WTC11 (cell line): ENCODE measurements at regions not wholly inside any gene's neighbourhood (a gene's known extent, or its start where the extent isn't known, plus 50 kb on each side); places are given as distances from the start of the nearest gene placed in this dataset.

Source experiments
- ATAC-seq: fragments of 200-7000 bp; cut with Tn5 transposase; 2 replicates; pipeline ENCODE4 v1.10.0; 2021; ENCODE audit warnings: mild to moderate bottlenecking, moderate library complexity
- CTCF ChIA-PET: fragments of 300-600 bp; sonication (Branson Sonifier 250); formaldehyde crosslinking; loops from one replicate; lab custom pipeline; 2021; ENCODE audit warnings: antibody characterized with exemption; lab: Charles Lee
- POLR2A ChIA-PET: fragments of 350-600 bp; sonication (Branson Sonifier 250); formaldehyde crosslinking; loops from one replicate; lab custom pipeline; 2021; ENCODE audit warnings: antibody characterized with exemption; lab: Charles Lee
- DNase-seq: peaks from one replicate; pipeline ENCODE4 v3.0.0; 2021; ENCODE audit warnings: low spot score
- H3K27ac Mint-ChIP-seq: 2 replicates; pipeline ENCODE4 v1.8.0; 2021; ENCODE audit warnings: mixed read lengths
- H3K27me3 Mint-ChIP-seq: 2 replicates; pipeline ENCODE4 v1.8.0; 2021; ENCODE audit warnings: low read depth, mild to moderate bottlenecking, moderate library complexity, mixed read lengths
- H3K36me3 Mint-ChIP-seq: 2 replicates; pipeline ENCODE4 v1.8.0; 2021; ENCODE audit warnings: mixed read lengths
- H3K4me1 Mint-ChIP-seq: 2 replicates; pipeline ENCODE4 v1.8.0; 2022; ENCODE audit warnings: mixed read lengths
- H3K4me3 Mint-ChIP-seq: 2 replicates; pipeline ENCODE4 v1.8.0; 2021; ENCODE audit warnings: mild to moderate bottlenecking, moderate library complexity, mixed read lengths
- H3K9me3 Mint-ChIP-seq: 2 replicates; pipeline ENCODE4 v1.8.0; 2021; ENCODE audit warnings: mixed read lengths
- CREM ChIP-seq: sonication (generic); formaldehyde crosslinking; IDR thresholded peaks from 2 replicates; pipeline ENCODE4 v1.8.1; 2022; ENCODE audit warnings: mild to moderate bottlenecking, missing genetic modification reagents, moderate library complexity
- CTCF ChIP-seq: fragments of 200-600 bp; IDR thresholded peaks from 2 replicates; pipeline ENCODE4 v1.8.0; 2022; ENCODE audit warnings: antibody characterized with exemption
- ERG ChIP-seq: fragments of 250-450 bp; sonication (Bioruptor Pico); IDR thresholded peaks from 2 replicates; pipeline ENCODE4 v1.8.0; 2021; ENCODE audit warnings: mild to moderate bottlenecking
- FOXJ3 ChIP-seq: sonication (generic); formaldehyde crosslinking; IDR thresholded peaks from 2 replicates; pipeline ENCODE4 v1.9.0; 2021; ENCODE audit warnings: missing genetic modification reagents, mild to moderate bottlenecking, borderline replicate concordance
- GTF2I ChIP-seq: fragments of 250-450 bp; sonication (Bioruptor Pico); conservative IDR thresholded peaks from 2 replicates; pipeline ENCODE4 v1.4.0; 2021; ENCODE audit warnings: mild to moderate bottlenecking
- JAZF1 ChIP-seq: fragments of 250-450 bp; sonication (Bioruptor Pico); IDR thresholded peaks from 2 replicates; pipeline ENCODE4 v1.9.0; 2021; ENCODE audit warnings: moderate library complexity, mild to moderate bottlenecking, inconsistent platforms
- NFYB ChIP-seq: sonication (generic); formaldehyde crosslinking; conservative IDR thresholded peaks from 2 replicates; pipeline ENCODE4 v1.8.0; 2022; ENCODE audit warnings: low read depth, missing genetic modification reagents
- RELA ChIP-seq: sonication (generic); formaldehyde crosslinking; IDR thresholded peaks from 2 replicates; pipeline ENCODE4 v1.8.1; 2022; ENCODE audit warnings: missing genetic modification reagents, mild to moderate bottlenecking, borderline replicate concordance
- STAT6 ChIP-seq: sonication (generic); formaldehyde crosslinking; conservative IDR thresholded peaks from 2 replicates; pipeline ENCODE4 v1.8.1; 2023; ENCODE audit warnings: mild to moderate bottlenecking, low read depth, missing genetic modification reagents, moderate library complexity
- TEAD4 ChIP-seq: sonication (generic); formaldehyde crosslinking; IDR thresholded peaks from 2 replicates; pipeline ENCODE4 v1.8.0; 2022; ENCODE audit warnings: mild to moderate bottlenecking, missing genetic modification reagents
- ZSCAN18 ChIP-seq: fragments of 250-450 bp; sonication (Bioruptor Pico); IDR thresholded peaks from 2 replicates; pipeline ENCODE4 v2.1.2; 2022; ENCODE audit warnings: mild to moderate bottlenecking, moderate library complexity
- TF ChIP-seq, protein P1 (sequence below): sonication (generic); formaldehyde crosslinking; IDR thresholded peaks from 2 replicates; pipeline ENCODE4 v1.8.1; 2022; ENCODE audit warnings: missing genetic modification reagents, borderline replicate concordance
- TF ChIP-seq, protein P2 (sequence below): fragments of 250-450 bp; sonication (Bioruptor Pico); IDR thresholded peaks from 2 replicates; pipeline ENCODE4 v1.9.0; 2021; ENCODE audit warnings: mild to moderate bottlenecking
- TF ChIP-seq, protein P3 (sequence below): sonication (generic); formaldehyde crosslinking; IDR thresholded peaks from 2 replicates; pipeline ENCODE4 v1.8.1; 2022; ENCODE audit warnings: mild to moderate bottlenecking, moderate library complexity, missing genetic modification reagents
- TF ChIP-seq, protein P4 (sequence below): sonication (generic); formaldehyde crosslinking; IDR thresholded peaks from 2 replicates; pipeline ENCODE4 v1.8.0; 2022; ENCODE audit warnings: mild to moderate bottlenecking, missing genetic modification reagents
- TF ChIP-seq, protein P5 (sequence below): sonication (generic); formaldehyde crosslinking; IDR thresholded peaks from 2 replicates; pipeline ENCODE4 v1.8.1; 2023; ENCODE audit warnings: mild to moderate bottlenecking, missing genetic modification reagents

- TF ChIP-seq, protein P1, sequence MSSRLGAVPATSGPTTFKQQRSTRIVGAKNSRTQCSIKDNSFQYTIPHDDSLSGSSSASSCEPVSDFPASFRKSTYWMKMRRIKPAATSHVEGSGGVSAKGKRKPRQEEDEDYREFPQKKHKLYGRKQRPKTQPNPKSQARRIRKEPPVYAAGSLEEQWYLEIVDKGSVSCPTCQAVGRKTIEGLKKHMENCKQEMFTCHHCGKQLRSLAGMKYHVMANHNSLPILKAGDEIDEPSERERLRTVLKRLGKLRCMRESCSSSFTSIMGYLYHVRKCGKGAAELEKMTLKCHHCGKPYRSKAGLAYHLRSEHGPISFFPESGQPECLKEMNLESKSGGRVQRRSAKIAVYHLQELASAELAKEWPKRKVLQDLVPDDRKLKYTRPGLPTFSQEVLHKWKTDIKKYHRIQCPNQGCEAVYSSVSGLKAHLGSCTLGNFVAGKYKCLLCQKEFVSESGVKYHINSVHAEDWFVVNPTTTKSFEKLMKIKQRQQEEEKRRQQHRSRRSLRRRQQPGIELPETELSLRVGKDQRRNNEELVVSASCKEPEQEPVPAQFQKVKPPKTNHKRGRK (CRISPR knock-in tag), result no peak
- TF ChIP-seq, protein P2, sequence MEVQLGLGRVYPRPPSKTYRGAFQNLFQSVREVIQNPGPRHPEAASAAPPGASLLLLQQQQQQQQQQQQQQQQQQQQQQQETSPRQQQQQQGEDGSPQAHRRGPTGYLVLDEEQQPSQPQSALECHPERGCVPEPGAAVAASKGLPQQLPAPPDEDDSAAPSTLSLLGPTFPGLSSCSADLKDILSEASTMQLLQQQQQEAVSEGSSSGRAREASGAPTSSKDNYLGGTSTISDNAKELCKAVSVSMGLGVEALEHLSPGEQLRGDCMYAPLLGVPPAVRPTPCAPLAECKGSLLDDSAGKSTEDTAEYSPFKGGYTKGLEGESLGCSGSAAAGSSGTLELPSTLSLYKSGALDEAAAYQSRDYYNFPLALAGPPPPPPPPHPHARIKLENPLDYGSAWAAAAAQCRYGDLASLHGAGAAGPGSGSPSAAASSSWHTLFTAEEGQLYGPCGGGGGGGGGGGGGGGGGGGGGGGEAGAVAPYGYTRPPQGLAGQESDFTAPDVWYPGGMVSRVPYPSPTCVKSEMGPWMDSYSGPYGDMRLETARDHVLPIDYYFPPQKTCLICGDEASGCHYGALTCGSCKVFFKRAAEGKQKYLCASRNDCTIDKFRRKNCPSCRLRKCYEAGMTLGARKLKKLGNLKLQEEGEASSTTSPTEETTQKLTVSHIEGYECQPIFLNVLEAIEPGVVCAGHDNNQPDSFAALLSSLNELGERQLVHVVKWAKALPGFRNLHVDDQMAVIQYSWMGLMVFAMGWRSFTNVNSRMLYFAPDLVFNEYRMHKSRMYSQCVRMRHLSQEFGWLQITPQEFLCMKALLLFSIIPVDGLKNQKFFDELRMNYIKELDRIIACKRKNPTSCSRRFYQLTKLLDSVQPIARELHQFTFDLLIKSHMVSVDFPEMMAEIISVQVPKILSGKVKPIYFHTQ (CRISPR knock-in tag), result no peak
- TF ChIP-seq, all 79 proteins: peak for 0
These were observed 615.7 kb downstream of the INSC start (continued) for GRCh38 chr11:15730263-15730994.

GRCh38 chr11:15730995-15731385 is 616.3 kb downstream of the INSC start:
- peaks cover 4% of the 10 kb centered on the region; the same call in 1 of the 2 replicates for H3K9me3 Mint-ChIP-seq
- DNase-seq (no peak), ATAC-seq (no peak)
- H3K27ac Mint-ChIP-seq, result no peak overlapping the region
- H3K36me3 Mint-ChIP-seq, result no peaks in the 10 kb centered on the region
- no peak overlapping the region for H3K4me3 Mint-ChIP-seq
- peaks cover 4% of the 10 kb centered on the region for H3K27me3 Mint-ChIP-seq
- CTCF ChIA-PET, result interaction anchor here (1.3 kb wide), 1 partner anchor 10 kb away, joined by 3 read pairs; no protein-coding TSS in a partner anchor
- H3K4me1 Mint-ChIP-seq, result peaks cover 17% of the 10 kb centered on the region
- POLR2A ChIA-PET, result no interaction called here
- no peak for TF ChIP-seq CREM (CRISPR knock-in tag)
- TF ChIP-seq, protein P3, sequence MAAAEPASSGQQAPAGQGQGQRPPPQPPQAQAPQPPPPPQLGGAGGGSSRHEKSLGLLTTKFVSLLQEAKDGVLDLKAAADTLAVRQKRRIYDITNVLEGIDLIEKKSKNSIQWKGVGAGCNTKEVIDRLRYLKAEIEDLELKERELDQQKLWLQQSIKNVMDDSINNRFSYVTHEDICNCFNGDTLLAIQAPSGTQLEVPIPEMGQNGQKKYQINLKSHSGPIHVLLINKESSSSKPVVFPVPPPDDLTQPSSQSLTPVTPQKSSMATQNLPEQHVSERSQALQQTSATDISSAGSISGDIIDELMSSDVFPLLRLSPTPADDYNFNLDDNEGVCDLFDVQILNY (CRISPR knock-in tag), result no peak
- TF ChIP-seq, protein P4, sequence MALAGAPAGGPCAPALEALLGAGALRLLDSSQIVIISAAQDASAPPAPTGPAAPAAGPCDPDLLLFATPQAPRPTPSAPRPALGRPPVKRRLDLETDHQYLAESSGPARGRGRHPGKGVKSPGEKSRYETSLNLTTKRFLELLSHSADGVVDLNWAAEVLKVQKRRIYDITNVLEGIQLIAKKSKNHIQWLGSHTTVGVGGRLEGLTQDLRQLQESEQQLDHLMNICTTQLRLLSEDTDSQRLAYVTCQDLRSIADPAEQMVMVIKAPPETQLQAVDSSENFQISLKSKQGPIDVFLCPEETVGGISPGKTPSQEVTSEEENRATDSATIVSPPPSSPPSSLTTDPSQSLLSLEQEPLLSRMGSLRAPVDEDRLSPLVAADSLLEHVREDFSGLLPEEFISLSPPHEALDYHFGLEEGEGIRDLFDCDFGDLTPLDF (CRISPR knock-in tag), result no peak
- no peak for TF ChIP-seq TEAD4 (CRISPR knock-in tag)
- no peak for TF ChIP-seq RELA (CRISPR knock-in tag)
- no peak for TF ChIP-seq STAT6 (CRISPR knock-in tag)
- no peak for TF ChIP-seq CTCF
- TF ChIP-seq ZSCAN18, result no peak
- TF ChIP-seq NFYB (CRISPR knock-in tag), result no peak
- TF ChIP-seq, protein P5, sequence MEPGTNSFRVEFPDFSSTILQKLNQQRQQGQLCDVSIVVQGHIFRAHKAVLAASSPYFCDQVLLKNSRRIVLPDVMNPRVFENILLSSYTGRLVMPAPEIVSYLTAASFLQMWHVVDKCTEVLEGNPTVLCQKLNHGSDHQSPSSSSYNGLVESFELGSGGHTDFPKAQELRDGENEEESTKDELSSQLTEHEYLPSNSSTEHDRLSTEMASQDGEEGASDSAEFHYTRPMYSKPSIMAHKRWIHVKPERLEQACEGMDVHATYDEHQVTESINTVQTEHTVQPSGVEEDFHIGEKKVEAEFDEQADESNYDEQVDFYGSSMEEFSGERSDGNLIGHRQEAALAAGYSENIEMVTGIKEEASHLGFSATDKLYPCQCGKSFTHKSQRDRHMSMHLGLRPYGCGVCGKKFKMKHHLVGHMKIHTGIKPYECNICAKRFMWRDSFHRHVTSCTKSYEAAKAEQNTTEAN (CRISPR knock-in tag), result no peak
- TF ChIP-seq GTF2I, result no peak
- no peak for TF ChIP-seq ERG (CRISPR knock-in tag)
- no peak for TF ChIP-seq FOXJ3
- no peak for TF ChIP-seq JAZF1
